ENCODE measurements at regions not wholly inside any gene's neighbourhood (a gene's known extent, or its start where the extent isn't known, plus 50 kb on each side); places are given as distances from the start of the nearest gene placed in this dataset.

- no peak for ATAC-seq
These were observed 294.6 kb downstream of the RPLP1 start for GRCh38 chr15:69747193-69747592.

- no peak for ATAC-seq
These were observed 295.5 kb downstream of the RPLP1 start for GRCh38 chr15:69748131-69748530.

- ATAC-seq, result no peak
These were observed 296.1 kb downstream of the RPLP1 start for GRCh38 chr15:69748576-69749185.

DNA sequence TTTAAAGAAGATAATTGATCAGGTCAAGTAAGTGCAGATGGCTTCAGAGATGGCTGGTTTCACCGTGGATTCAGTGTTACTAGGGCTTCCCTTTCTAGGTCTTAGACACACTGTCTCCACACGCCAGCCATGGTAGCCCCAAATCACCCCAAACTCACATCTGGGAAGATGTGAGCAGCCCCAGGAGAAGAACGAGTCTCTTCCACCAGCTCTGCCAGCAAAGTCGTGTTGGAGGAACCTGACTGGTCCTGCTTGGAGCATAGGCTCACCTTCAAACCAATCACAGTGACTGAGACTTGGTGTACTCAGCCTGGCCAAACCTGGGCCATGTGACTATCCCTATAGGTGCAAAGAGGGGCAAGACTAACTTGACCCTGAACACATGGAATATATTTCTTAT is 296.7 kb downstream of the RPLP1 start:
- ATAC-seq, result no peak

DNA sequence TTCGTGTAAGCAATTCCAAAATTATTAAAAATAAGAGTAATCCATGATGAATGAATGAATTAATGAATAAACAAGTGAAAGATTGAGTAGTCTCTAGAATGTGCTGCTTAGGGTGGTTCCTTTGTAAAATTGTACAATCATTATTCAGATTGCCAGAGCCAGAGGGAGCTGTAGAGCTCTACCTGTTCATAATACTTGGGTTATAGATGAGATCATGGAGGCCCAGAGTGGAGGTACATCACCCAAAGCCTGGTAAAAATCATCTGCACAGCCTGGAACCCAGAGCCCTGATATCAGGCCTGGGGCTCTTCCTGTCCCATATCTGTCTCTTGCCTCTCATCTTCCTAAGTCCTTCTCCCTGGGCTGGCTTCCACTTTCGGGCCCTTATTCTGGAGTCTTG is 297.2 kb downstream of the RPLP1 start:
- ATAC-seq, result no peak

DNA sequence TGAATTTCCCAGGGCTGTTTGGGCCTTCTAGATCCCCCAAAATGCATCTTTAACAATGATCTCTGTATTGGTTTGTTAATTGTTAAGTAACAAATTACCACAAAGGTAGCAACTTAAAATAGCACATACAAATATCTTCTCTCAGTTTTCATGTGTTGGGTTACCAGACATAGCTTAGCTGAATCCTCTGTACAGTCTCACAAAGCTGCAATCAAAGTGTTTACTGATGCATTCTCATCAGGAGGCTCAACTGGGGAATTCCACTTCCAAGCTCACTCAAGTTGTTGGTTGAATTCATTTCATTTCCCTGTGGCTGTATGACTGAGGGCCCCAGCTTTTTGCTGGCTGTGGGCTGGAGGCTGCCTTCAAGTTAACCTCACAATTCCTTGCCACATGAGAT is 297.6 kb downstream of the RPLP1 start:
- no peak for ATAC-seq

DNA sequence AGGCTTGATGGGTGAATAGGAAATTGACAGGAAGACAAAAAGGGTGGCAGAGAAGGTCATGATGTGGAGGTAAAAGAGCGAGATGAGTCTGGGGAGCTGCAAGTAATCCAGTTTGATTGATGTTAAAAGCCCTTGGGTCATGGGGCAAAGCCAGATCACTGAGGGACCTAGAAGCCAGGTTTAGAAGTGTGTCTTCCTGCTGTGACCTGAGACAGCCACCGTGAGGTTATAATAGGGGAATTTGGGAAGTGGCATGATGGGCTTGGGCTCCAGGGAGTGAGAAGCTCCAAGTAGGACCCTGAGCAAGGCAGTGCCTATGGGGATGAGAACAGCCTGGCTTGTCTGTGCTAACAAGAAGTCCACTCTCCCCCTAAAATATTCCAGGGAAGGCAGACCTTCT is 298.5 kb downstream of the RPLP1 start:
- ATAC-seq, result no peak

DNA sequence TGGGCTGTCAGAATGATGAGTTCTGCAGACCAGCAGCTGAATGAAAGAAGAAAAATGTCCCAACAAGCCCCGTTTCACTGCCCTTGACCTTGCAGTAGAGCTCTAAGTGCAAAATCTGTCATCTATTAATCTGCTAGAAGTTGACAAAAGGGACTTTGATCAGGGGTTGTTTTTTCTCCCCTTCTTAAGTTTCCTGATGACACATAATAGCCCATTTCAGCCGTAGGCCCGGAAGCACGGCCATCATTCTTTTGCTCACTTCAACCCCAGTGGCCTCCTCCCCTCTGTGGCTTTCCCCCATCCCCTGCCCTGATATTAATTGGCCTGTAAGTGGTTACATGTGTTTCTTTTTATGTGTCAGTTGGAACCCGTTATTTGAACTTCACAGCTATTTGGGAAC is 298.9 kb downstream of the RPLP1 start:
- ATAC-seq, result no peak

DNA sequence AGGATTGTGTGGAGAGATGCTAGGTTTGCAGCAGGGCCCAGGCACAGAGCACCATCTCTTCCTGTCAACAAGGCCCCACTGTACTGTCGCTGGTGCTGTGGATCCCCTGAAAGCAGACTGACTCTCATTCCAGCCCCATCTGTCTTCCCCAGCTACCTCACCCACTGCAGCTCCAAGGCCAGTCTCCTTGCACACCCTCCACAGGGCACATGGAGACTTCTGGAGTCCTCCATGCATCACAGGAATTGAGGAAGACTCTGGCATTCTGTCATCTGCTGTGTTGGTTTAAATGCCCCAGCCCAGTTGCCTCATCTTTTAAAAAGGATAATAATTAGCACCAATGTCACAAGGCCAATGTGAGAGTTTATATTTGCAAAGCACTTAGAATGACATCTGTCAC is 301.2 kb downstream of the RPLP1 start:
- no peak for ATAC-seq

GRCh38 chr15:69754313-69754712 is 301.7 kb downstream of the RPLP1 start:
- ATAC-seq, result no peak

- no peak for ATAC-seq
These were observed 303.1 kb downstream of the RPLP1 start for GRCh38 chr15:69755551-69756310.

- no peak for ATAC-seq
These were observed 303.8 kb downstream of the RPLP1 start for GRCh38 chr15:69756440-69756839.

DNA sequence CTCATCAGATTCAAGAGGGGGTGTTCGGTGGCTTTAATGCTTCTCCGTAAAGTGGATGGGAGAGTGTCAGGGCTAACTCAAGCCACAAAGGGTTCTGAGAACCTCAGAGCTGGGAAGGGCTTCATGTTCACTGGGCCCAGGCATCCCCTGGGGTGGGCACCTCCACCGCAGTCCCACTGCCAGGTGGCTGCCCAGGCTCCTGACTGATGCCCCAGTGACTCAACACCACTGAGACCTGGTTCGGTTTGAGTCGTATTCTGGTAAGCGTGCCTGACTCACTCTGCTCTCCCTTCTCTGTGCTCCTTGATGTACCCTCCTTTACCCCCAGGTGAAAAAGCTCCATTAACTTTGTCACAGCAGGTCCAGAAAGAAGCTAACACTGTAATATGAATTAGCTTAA is 304.6 kb downstream of the RPLP1 start:
- no peak for ATAC-seq

GRCh38 chr15:69758291-69758771 is 305.7 kb downstream of the RPLP1 start:
- ATAC-seq, result no peak

GRCh38 chr15:69758810-69759790 is 306.5 kb downstream of the RPLP1 start:
- peak; percentile 64 for ATAC-seq

DNA sequence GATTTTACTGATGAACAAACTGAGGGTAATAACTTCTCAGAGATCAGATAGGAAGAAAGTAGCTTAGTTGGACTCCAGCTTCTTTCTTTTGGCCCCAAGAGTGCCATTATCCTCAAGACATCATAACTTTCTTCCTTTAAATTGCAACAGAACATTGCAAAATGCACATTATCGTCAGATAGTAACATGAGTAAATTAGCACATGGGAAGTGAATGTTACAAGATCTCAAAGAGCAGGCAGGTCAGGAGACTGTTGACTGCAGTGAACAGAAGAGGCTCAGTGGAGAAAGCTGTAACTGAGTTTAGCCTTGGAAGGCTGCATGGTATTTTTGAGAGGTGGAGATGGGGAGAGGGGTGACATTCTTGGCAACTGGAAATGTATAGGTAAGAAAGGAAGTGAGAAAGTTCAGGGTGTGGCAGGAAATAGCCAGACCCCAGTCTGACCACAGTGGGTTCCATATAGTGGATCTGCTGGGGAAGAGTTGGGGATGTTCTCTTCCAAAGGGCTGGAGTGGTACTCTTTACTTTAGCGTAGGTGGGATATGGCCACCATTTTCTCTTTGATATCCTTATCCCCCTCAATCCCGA is 307.7 kb downstream of the RPLP1 start:
- ATAC-seq, result peak; percentile 7

DNA sequence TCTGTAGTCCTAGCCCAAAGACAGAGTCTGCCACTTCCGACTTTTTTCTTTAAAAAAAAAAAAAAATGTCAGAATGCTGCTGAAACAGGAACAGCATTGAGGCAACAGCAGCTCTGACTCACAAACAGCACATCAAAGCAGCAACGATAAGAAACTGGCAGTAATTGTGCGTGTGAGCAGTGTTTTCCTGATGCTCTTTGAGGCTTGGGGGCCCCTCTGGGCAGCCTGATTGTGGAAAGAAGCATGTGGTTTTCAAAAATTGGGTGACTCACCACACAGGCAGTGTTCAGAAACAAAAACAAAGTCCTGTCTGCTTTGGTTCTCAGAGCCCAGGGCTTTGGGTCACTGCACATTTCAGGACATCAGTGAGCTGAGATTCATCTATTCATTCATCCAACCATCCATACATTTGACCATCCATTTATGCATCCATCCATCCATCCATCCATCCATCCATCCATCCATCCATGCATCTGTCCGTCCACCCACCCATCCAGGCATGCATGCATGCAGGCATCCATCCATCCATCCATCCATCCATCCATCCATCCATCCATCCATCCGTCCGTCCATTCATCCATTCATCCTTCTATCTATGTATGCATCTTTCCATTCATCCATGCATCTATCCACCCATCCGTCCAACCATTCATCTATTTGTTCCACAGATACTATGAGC is 308.4 kb downstream of the RPLP1 start:
- peak; percentile 59 for ATAC-seq

DNA sequence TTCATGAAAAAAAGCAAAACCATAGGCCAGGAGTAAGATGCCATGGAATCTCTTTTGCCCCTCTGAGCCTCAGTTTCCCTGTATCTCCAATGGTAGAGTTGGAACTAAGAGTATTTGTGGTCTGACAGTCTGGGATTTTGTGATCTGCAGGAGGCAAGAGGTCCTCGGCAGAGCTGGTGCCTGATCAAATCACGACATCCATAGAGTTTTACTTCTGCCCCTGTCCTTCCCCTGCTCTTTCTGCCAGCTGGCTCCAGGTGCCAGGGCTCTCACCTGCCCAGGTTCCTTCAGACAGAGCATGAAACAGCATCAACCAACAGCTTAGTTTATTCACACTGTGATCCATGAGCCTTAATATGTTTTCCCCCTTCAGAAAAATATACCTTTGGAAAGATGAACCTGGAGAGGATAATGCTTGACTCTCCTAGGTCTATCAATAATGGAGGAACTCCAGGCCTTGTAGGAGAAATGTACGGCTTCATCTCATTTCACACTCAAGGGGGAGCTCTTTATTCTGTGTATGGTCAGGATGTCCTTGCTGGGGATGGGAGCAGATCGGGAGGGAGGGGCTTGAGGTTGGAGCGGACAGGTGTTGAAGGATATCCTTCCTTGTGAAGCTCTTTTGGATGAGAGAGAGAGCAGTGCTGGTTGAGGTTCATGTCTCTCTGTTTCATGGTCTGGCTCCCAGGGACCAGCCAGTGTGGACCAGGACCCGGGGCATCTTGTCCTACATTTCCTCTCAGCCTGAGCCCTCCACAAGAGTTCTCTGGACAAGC is 309.9 kb downstream of the RPLP1 start:
- ATAC-seq, result no peak

DNA sequence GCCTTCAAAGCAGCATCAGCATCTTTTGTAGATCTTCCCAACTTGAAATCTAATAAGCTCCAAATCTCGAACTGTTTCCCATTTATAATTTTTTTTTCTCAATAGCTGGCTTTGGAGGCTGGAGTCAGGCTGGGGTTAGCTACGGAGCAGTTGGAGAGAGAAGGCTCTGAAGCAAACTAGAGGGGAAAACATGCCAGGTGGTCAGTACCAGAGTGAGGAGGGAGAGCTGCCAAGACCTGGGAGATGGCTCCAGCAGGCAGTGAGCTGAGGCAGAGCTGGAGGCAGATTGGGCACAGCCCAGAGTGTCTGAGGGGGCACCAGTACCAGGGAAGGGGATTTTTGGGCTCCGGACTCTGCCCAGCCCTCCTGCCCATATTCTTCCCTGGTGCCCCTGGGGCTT is 311.2 kb downstream of the RPLP1 start:
- no peak for ATAC-seq

DNA sequence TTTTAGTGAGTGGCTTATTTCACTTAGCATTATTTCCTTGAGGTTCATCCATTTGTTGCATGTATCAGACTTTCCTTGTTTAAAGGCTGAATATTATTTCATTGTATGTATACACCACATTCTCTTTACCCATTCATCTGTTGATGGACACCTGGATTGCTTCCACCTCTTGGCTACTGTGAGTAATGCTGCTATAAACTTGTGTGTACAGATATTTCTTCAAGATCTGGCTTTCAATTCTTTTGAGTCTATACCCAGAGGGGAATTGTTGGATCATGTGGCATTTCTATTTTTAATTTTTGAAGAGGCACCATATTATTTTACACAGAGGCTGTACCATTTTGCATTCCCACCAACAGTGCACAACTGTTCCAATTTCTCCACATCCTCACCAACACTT is 313.5 kb downstream of the RPLP1 start:
- no peak for ATAC-seq

- no peak for ATAC-seq
These were observed 314.6 kb downstream of the RPLP1 start for GRCh38 chr15:69767191-69767590.
